ENCODE measurements at regions not wholly inside any gene's neighbourhood (a gene's known extent, or its start where the extent isn't known, plus 50 kb on each side); places are given as distances from the start of the nearest gene placed in this dataset.
A peak's percentile ranks its signal among the peaks of the same experiment; 100 is the strongest.

DNA sequence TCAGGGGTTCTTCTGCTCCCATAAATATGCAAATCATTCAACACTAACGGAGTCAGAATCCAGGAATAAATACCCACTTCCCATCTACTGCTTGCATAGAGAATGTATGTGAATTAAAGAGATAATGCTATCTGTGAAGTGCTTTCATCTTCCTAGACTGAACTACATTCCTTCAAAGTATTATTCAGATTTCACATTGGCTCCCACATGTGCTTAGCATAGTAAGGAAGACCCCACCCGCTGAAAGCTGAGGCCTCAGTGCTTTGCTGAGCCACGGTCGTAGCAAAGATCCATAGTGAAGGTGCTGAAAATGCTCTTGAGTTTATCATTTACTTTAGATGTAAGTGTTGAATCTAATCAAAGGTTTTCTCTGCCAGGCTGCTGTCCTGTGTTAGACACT is 97.0 kb upstream of the SPACA1 start:
- TF ChIP-seq, protein P1, sequence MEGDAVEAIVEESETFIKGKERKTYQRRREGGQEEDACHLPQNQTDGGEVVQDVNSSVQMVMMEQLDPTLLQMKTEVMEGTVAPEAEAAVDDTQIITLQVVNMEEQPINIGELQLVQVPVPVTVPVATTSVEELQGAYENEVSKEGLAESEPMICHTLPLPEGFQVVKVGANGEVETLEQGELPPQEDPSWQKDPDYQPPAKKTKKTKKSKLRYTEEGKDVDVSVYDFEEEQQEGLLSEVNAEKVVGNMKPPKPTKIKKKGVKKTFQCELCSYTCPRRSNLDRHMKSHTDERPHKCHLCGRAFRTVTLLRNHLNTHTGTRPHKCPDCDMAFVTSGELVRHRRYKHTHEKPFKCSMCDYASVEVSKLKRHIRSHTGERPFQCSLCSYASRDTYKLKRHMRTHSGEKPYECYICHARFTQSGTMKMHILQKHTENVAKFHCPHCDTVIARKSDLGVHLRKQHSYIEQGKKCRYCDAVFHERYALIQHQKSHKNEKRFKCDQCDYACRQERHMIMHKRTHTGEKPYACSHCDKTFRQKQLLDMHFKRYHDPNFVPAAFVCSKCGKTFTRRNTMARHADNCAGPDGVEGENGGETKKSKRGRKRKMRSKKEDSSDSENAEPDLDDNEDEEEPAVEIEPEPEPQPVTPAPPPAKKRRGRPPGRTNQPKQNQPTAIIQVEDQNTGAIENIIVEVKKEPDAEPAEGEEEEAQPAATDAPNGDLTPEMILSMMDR (IDR thresholded peaks at IDR 0.05; ENCODE audit: control extremely low read depth, extremely low read depth, low read depth, missing control alignments) = no peak
- no peak for DNase-seq (ENCODE audit: extremely low spot score)
- POLR2A ChIA-PET = no interaction called here
- CTCF ChIA-PET = no interaction called here

DNA sequence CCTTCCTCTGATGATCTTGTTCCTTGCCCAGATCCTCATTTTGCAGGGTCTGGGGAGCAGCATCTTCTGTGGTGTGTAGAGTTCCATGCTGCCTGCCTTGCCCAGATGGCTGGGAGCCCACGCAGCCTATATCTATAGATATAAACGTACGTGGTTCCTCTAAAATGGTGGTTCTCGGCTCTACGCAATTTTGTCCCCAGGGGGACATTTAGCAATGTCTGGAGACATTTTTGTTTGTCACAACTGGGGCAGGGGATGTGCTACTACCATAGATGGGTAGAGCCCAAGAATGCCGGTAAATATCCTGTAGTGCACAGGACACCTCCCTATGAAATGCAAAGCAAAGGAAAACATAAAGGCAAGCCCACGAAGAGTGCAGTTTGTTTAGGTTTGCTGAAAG is 98.4 kb upstream of the SPACA1 start:
- DNase-seq (ENCODE audit: extremely low spot score) = no peak
- TF ChIP-seq, protein P1 (IDR thresholded peaks at IDR 0.05; ENCODE audit: control extremely low read depth, extremely low read depth, low read depth, missing control alignments) = no peak
- ChIA-PET CTCF (no interaction called here), POLR2A (no interaction called here)

DNA sequence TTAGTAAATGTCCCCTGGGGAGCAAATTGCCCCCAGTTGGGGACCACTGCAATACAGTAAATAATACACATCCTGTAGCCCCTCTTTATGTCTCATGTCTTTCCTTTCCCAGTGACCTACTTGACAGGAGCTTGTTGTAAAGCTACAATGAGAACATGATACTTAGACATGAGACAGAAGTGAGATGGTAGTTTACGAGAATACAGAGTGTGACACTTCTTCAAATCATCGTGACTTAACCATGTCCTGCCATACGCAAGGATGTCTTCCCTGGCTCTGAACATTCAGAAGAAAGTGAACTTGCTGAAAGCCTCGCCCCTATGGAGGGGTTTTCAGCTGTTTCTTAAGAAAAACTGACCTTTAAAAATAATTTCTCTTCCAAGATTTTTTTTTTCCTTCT is 101.0 kb upstream of the SPACA1 start:
- CTCF ChIA-PET = interaction anchor here (1.0 kb wide), 1 partner anchor 114 kb away, joined by 3 read pairs; no protein-coding TSS in a partner anchor
- POLR2A ChIA-PET = no interaction called here
- TF ChIP-seq, protein P1 (IDR thresholded peaks at IDR 0.05; ENCODE audit: control extremely low read depth, extremely low read depth, low read depth, missing control alignments) = no peak
- DNase-seq (ENCODE audit: extremely low spot score) = no peak

DNA sequence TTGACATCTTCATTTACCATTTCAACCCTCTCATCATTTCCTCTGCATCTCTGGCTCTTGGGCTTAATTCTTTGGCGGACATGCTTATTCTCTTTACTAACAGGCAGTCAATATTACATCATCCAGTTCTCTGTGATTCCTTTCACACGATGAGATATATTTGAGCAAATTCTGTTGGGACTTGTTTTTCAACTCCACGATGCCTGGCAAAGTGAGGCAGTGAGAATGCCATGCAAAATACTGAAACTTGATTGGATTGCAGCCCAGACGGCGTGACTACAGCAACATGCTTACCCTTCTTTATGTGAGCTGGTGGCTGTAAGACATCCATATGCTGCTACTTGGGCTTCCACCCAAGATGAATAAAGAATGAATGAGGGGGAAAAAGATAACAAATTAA is 101.7 kb upstream of the SPACA1 start:
- no peak for DNase-seq (ENCODE audit: extremely low spot score)
- TF ChIP-seq, protein P1 (IDR thresholded peaks at IDR 0.05; ENCODE audit: control extremely low read depth, extremely low read depth, low read depth, missing control alignments) = no peak
- POLR2A ChIA-PET = no interaction called here
- CTCF ChIA-PET = interaction anchor here (1.0 kb wide), 1 partner anchor 113 kb away, joined by 3 read pairs; no protein-coding TSS in a partner anchor

DNA sequence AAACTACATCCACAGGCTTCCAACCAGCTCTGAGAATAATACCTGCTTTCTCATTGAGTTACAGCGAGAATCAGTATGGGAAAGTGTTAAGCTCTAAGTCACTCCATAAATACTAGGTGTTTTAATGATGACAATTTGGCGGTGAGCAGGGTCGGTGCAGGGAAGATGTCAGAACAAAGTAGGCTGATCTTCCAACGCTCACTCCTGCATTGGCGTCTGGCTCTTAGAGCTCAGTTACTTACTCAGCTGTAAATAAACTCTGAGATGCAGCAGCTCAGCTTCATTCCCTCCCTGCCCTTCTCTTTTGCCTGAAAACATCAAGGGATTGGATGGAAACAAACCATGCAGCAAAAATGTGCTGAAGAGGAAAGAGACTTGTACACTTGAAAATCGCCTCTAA is 102.5 kb upstream of the SPACA1 start:
- no peak for DNase-seq (ENCODE audit: extremely low spot score)
- TF ChIP-seq, protein P1 (IDR thresholded peaks at IDR 0.05; ENCODE audit: control extremely low read depth, extremely low read depth, low read depth, missing control alignments) = no peak
- POLR2A ChIA-PET = no interaction called here
- CTCF ChIA-PET = interaction anchor here (1.4 to 8.3 kb wide), 4 partner anchors 10 to 114 kb away, joined by 5 to 63 read pairs (median 10); no protein-coding TSS in a partner anchor

DNA sequence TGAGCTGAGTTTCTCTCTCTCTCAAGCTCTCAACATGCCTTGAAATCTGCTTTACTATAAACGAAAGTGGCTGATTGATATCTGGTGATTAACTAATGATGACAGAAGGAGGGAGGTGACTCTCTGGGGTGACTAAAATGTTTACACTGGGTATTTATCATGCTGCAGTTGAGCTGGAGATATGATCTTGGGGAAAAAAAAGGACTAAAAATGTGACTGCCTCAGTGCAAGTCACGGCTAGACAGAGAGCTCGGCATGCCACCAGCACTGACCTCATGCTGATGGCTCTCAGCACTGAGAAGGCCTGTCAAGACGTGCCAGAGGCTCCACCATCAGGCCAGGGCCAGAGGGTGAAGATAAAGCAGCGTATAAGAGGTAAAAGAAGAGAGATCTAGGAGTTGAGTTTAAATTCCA is 103.1 kb upstream of the SPACA1 start:
- CTCF ChIA-PET = interaction anchor here (0.9 to 8.3 kb wide), 5 partner anchors 9 to 120 kb away, joined by 3 to 63 read pairs (median 7); no protein-coding TSS in a partner anchor
- DNase-seq (ENCODE audit: extremely low spot score) = no peak
- TF ChIP-seq, protein P1 (IDR thresholded peaks at IDR 0.05; ENCODE audit: control extremely low read depth, extremely low read depth, low read depth, missing control alignments) = peak; percentile 17
- POLR2A ChIA-PET = no interaction called here

All from GM10248 (cell line).